CD4-positive, alpha-beta T cell (primary cell): ENCODE measurements at regions not wholly inside any gene's neighbourhood (a gene's known extent, or its start where the extent isn't known, plus 50 kb on each side); places are given as distances from the start of the nearest gene placed in this dataset.
"Not testable (repeated sequence)": the region's sequence is repeated elsewhere in the genome, so short reads cannot be mapped to it uniquely, and the experiment has no call there.

Experiments
- ATAC-seq: fragments of 200-7000 bp; cut with Tn5 transposase; one replicate; pipeline ENCODE4 v1.10.0; 2022; ENCODE audit warnings: mild to moderate bottlenecking; ENCODE audit not compliant: poor library complexity
- CTCF ChIA-PET: fragments of 350-600 bp; sonication (Branson Sonifier 250); formaldehyde crosslinking; loops from one replicate; lab custom pipeline; 2021; ENCODE audit warnings: antibody characterized with exemption, inconsistent platforms; lab: Charles Lee
- POLR2A ChIA-PET: fragments of 350-600 bp; sonication (Branson Sonifier 250); formaldehyde crosslinking; loops from one replicate; lab custom pipeline; 2021; ENCODE audit warnings: antibody characterized with exemption, inconsistent platforms; lab: Charles Lee
- DNase-seq, 14 experiments: peaks; one replicate each; pipeline ENCODE4 v3.0.0-alpha.2; 2013 to 2020; ENCODE audit warnings: mixed read lengths in 2 of 14
- H3K27ac ChIP-seq, 2 donors: one replicate each; pipeline versions ENCODE4 v1.5.1 to v1.7.0; 2013; ENCODE audit warnings: low read length in 2 of 2, low read depth in 1 of 2, mild to moderate bottlenecking in 1 of 2
- H3K27me3 ChIP-seq, 2 experiments: 1 replicate in 1 of 2; 2 replicates in 1 of 2; pipeline versions ENCODE4 v1.6.1 to v1.7.0; 2013; ENCODE audit warnings: low read length in 2 of 2, control low read depth in 1 of 2, mild to moderate bottlenecking in 1 of 2, moderate library complexity in 1 of 2; ENCODE audit not compliant: insufficient read depth in 2 of 2, control insufficient read depth in 1 of 2
- H3K36me3 ChIP-seq: one replicate; pipeline ENCODE4 v1.6.1; 2013; ENCODE audit warnings: low read length, control low read depth; ENCODE audit not compliant: insufficient read depth
- H3K4me1 ChIP-seq: one replicate; pipeline ENCODE4 v1.6.1; 2013; ENCODE audit warnings: low read length, control low read depth; ENCODE audit not compliant: insufficient read depth
- H3K4me3 ChIP-seq: one replicate; pipeline ENCODE4 v1.5.1; 2013; ENCODE audit warnings: mild to moderate bottlenecking, low read length, moderate library complexity
- H3K9me3 ChIP-seq, 2 experiments: 1 replicate in 1 of 2; 2 replicates in 1 of 2; pipeline versions ENCODE4 v1.6.1 to v1.7.0; 2013; ENCODE audit warnings: low read length in 2 of 2, mild to moderate bottlenecking in 2 of 2, control low read depth in 1 of 2, moderate library complexity in 1 of 2; ENCODE audit not compliant: control insufficient read depth in 1 of 2, insufficient read depth in 1 of 2
- H3K27ac Mint-ChIP-seq: one replicate; pipeline ENCODE4 v1.8.0; 2020; ENCODE audit warnings: mixed read lengths
- H3K27me3 Mint-ChIP-seq: one replicate; pipeline ENCODE4 v1.8.0; 2021; ENCODE audit warnings: mixed read lengths
- H3K36me3 Mint-ChIP-seq: one replicate; pipeline ENCODE4 v1.8.0; 2021; ENCODE audit warnings: low read depth, mixed read lengths
- H3K4me1 Mint-ChIP-seq: one replicate; pipeline ENCODE4 v1.8.0; 2021; ENCODE audit warnings: low read depth, mixed read lengths
- H3K4me3 Mint-ChIP-seq: one replicate; pipeline ENCODE4 v1.8.0; 2020; ENCODE audit warnings: mild to moderate bottlenecking, mixed read lengths
- H3K9me3 Mint-ChIP-seq: one replicate; pipeline ENCODE4 v1.8.0; 2020; ENCODE audit warnings: mixed read lengths
- CTCF ChIP-seq: fragments of 200-600 bp; IDR thresholded peaks from one replicate; pipeline ENCODE4 v1.8.0; 2022; ENCODE audit warnings: antibody characterized with exemption, mild to moderate bottlenecking
- intact Hi-C, 2 experiments: fragments of 100-400 bp; cut with DNase I in 1 of 2; cut with micrococcal nuclease in 1 of 2; formaldehyde crosslinking; loops; one replicate each; pipeline versions ENCODE4 v1.15.1 to v1.9.0; 2023 to 2025; cut with DNase I, micrococcal nuclease

- POLR2A ChIA-PET = no interaction called here
Observed at GRCh38 chr13:109981000-109981399, 194.6 kb upstream of the IRS2 start.

GRCh38 chr13:109979676-109980075 lies 193.3 kb upstream of the IRS2 start:
- H3K4me3 ChIP-seq, ATAC-seq, H3K4me3 Mint-ChIP-seq, H3K27me3 ChIP-seq, POLR2A ChIA-PET, H3K9me3 ChIP-seq, H3K36me3 ChIP-seq, H3K27ac ChIP-seq, H3K4me1 ChIP-seq, DNase-seq, H3K27ac Mint-ChIP-seq, H3K36me3 Mint-ChIP-seq, H3K9me3 Mint-ChIP-seq, H3K4me1 Mint-ChIP-seq, intact Hi-C loops: not testable (repeated sequence)
- H3K27me3 Mint-ChIP-seq = peaks cover 19% of the 10 kb centered on the region
- CTCF ChIA-PET = interaction anchor here (0.7 kb wide), 1 partner anchor 732 kb away, joined by 3 read pairs; no protein-coding TSS in a partner anchor

More at GRCh38 chr13:109981000-109981399, 194.6 kb upstream of the IRS2 start:
- peaks cover 14% of the 10 kb centered on the region for H3K27me3 Mint-ChIP-seq
- no peak for TF ChIP-seq CTCF
- H3K27me3 ChIP-seq = no peaks in the 10 kb centered on the region
- no peaks in the 10 kb centered on the region for H3K9me3 ChIP-seq
- H3K9me3 Mint-ChIP-seq = peaks cover 1% of the 10 kb centered on the region
- no peak overlapping the region for H3K4me3 Mint-ChIP-seq
- no peaks in the 10 kb centered on the region for H3K36me3 Mint-ChIP-seq
- H3K36me3 ChIP-seq = no peaks in the 10 kb centered on the region
- intact Hi-C loops = no loop called here
- H3K4me1 Mint-ChIP-seq = no peaks in the 10 kb centered on the region
- no peaks in the 10 kb centered on the region for H3K4me1 ChIP-seq
- ATAC-seq (no peak), DNase-seq (no peak)
- no peak overlapping the region for H3K27ac ChIP-seq
- H3K4me3 ChIP-seq = no peak overlapping the region
- CTCF ChIA-PET = no interaction called here
- H3K27ac Mint-ChIP-seq = no peak overlapping the region

- peaks cover 20% of the 10 kb centered on the region for H3K27me3 Mint-ChIP-seq
- H3K9me3 Mint-ChIP-seq = peaks cover 1% of the 10 kb centered on the region
- H3K4me1 Mint-ChIP-seq = no peaks in the 10 kb centered on the region
- no peaks in the 10 kb centered on the region for H3K27me3 ChIP-seq
- H3K4me1 ChIP-seq = no peaks in the 10 kb centered on the region
- no peak for TF ChIP-seq CTCF
- intact Hi-C loops = no loop called here
- ATAC-seq (no peak), DNase-seq (no peak)
- H3K4me3 ChIP-seq = no peak overlapping the region
- ChIA-PET CTCF (interaction anchor here (0.7 kb wide), 1 partner anchor 733 kb away, joined by 3 read pairs; no protein-coding TSS in a partner anchor), POLR2A (no interaction called here)
- H3K27ac Mint-ChIP-seq = no peak overlapping the region
- no peak overlapping the region for H3K4me3 Mint-ChIP-seq
- peaks cover 0 to 3% of the 10 kb centered on the region in 2 experiments for H3K9me3 ChIP-seq
- no peaks in the 10 kb centered on the region for H3K36me3 Mint-ChIP-seq
- H3K36me3 ChIP-seq = no peaks in the 10 kb centered on the region
- no peak overlapping the region for H3K27ac ChIP-seq
Observed at GRCh38 chr13:109979228-109979627, 192.8 kb upstream of the IRS2 start.
